ENCODE measurements at regions not wholly inside any gene's neighbourhood (a gene's known extent, or its start where the extent isn't known, plus 50 kb on each side); places are given as distances from the start of the nearest gene placed in this dataset.
A peak's percentile ranks its signal among the peaks of the same experiment; 100 is the strongest.

DNA sequence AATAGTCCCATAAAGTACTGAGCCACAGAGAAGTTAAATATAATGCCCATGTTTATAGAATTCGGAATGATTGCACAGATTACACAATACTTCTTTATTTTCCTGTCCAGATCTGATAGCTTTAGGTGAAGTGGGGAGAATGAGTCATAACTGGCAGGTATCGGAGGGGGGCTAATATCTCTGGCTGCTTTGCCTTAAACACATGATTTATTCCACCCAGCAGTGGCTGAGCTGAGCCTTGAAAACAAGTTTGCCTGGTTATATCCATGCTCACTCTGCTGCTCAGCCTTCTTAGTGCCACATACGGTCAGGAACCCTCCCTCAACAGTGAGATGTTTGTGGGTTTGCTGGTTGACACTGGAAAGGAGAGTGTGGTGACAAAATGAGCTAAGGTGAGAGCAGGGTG lies 119.7 kb upstream of the ZNF648 start:
- Histone ChIP-seq H3K4me1 (ENCODE audit: control insufficient read depth, insufficient read depth, low read length) (peaks cover 15% of the 10 kb centered on the region), H3K27ac (ENCODE audit: extremely low read depth, low read depth, low read length) (no peak overlapping the region; the same call in 1 of the 2 replicates), H3K36me3 (ENCODE audit: control insufficient read depth in 2 of 2, insufficient read depth in 1 of 2, low read length in 2 of 2) (no peaks in the 10 kb centered on the region), H3K9me3 (ENCODE audit: control insufficient read depth, insufficient read depth, low read depth, low read length) (no peaks in the 10 kb centered on the region), H3K4me3 (ENCODE audit: low read depth, low read length) (no peak overlapping the region)
- ChIA-PET POLR2A (interaction anchor here (1.4 kb wide), 1 partner anchor 211 kb away, joined by 3 read pairs; the partner anchor contains the start of gene GLUL), CTCF (interaction anchor here (0.9 to 2.1 kb wide), 3 partner anchors 16 to 417 kb away, joined by 3 to 9 read pairs (median 3); no protein-coding TSS in a partner anchor)
- TF ChIP-seq ZNF184 (tag by site-specific recombination; IDR thresholded peaks at IDR 0.05), result 0 out of 2 replicates have a peak, but pooled peaks have one; percentile 17
- 0 out of 2 replicates have a peak, but pooled peaks have one; percentile 29 for TF ChIP-seq TSHZ1 (tag by site-specific recombination; IDR thresholded peaks at IDR 0.05; ENCODE audit: borderline replicate concordance)
- TF ChIP-seq ZNF398 (tag by site-specific recombination; IDR thresholded peaks at IDR 0.05), result peak; percentile 57; the same call in 1 of the 2 replicates
- TF ChIP-seq ZNF366 (tag by site-specific recombination; conservative IDR thresholded peaks at IDR 0.05), result 0 out of 2 replicates have a peak, but pooled peaks have one; percentile 38
- TF ChIP-seq, protein P1, sequence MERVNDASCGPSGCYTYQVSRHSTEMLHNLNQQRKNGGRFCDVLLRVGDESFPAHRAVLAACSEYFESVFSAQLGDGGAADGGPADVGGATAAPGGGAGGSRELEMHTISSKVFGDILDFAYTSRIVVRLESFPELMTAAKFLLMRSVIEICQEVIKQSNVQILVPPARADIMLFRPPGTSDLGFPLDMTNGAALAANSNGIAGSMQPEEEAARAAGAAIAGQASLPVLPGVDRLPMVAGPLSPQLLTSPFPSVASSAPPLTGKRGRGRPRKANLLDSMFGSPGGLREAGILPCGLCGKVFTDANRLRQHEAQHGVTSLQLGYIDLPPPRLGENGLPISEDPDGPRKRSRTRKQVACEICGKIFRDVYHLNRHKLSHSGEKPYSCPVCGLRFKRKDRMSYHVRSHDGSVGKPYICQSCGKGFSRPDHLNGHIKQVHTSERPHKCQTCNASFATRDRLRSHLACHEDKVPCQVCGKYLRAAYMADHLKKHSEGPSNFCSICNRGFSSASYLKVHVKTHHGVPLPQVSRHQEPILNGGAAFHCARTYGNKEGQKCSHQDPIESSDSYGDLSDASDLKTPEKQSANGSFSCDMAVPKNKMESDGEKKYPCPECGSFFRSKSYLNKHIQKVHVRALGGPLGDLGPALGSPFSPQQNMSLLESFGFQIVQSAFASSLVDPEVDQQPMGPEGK (tag by site-specific recombination; IDR thresholded peaks at IDR 0.05), result peak; percentile 46; the same call in 1 of the 2 replicates
- 0 out of 2 replicates have a peak, but pooled peaks have one; percentile 15 for TF ChIP-seq ZNF660 (tag by site-specific recombination; IDR thresholded peaks at IDR 0.05)
- no peak for TF ChIP-seq GLIS2 (tag by site-specific recombination; IDR thresholded peaks at IDR 0.05)
- no peak for TF ChIP-seq ZNF157 (tag by site-specific recombination; IDR thresholded peaks at IDR 0.05)
- 0 out of 2 replicates have a peak, but pooled peaks have one; percentile 27 for TF ChIP-seq ZNF629 (tag by site-specific recombination; IDR thresholded peaks at IDR 0.05)

GRCh38 chr1:182175361-182175931 lies 113.9 kb upstream of the ZNF648 start:
- Histone ChIP-seq H3K4me1 (ENCODE audit: control insufficient read depth, insufficient read depth, low read length) (no peaks in the 10 kb centered on the region), H3K9me3 (ENCODE audit: control insufficient read depth, insufficient read depth, low read depth, low read length) (no peaks in the 10 kb centered on the region), H3K4me3 (ENCODE audit: low read depth, low read length) (no peak overlapping the region), H3K27ac (ENCODE audit: extremely low read depth, low read depth, low read length) (no peak overlapping the region), H3K36me3 (ENCODE audit: control insufficient read depth in 2 of 2, insufficient read depth in 1 of 2, low read length in 2 of 2) (no peaks in the 10 kb centered on the region)
- ChIA-PET POLR2A (no interaction called here), CTCF (interaction anchor here (0.5 kb wide), 1 partner anchor 219 kb away, joined by 3 read pairs; no protein-coding TSS in a partner anchor)
- peak; percentile 85 for TF ChIP-seq GFI1B (tag by site-specific recombination; IDR thresholded peaks at IDR 0.05)
- peak; percentile 60 for TF ChIP-seq ZXDB (tag by site-specific recombination; IDR thresholded peaks at IDR 0.05)
- TF ChIP-seq BCL11A (tag by site-specific recombination; IDR thresholded peaks at IDR 0.05; ENCODE audit: low read depth), result peak; percentile 93
- peak; percentile 62; the same call in 1 of the 2 replicates for TF ChIP-seq ZNF792 (tag by site-specific recombination; IDR thresholded peaks at IDR 0.05)
- TF ChIP-seq ZNF654 (tag by site-specific recombination; IDR thresholded peaks at IDR 0.05; ENCODE audit: low read depth), result peak; percentile 17; the same call in 1 of the 2 replicates
- TF ChIP-seq ZNF24 (tag by site-specific recombination; IDR thresholded peaks at IDR 0.05), result peak; percentile 95
- TF ChIP-seq ZBTB17 (tag by site-specific recombination; IDR thresholded peaks at IDR 0.05), result peak; percentile 85
- peak; percentile 81 for TF ChIP-seq ZNF18 (tag by site-specific recombination; IDR thresholded peaks at IDR 0.05)
- peak; percentile 90 for TF ChIP-seq PRDM4 (tag by site-specific recombination; IDR thresholded peaks at IDR 0.05)
- TF ChIP-seq ZBTB21 (tag by site-specific recombination; IDR thresholded peaks at IDR 0.05), result 0 out of 2 replicates have a peak, but pooled peaks have one; percentile 52
- TF ChIP-seq GLI4 (tag by site-specific recombination; IDR thresholded peaks at IDR 0.05), result no peak

All from HEK293 (cell line).